Endometrium (tissue), 2 donors: ENCODE measurements at regions not wholly inside any gene's neighbourhood (a gene's known extent, or its start where the extent isn't known, plus 50 kb on each side); places are given as distances from the start of the nearest gene placed in this dataset.

Source experiments
- FAIRE-seq: peaks from 2 replicates; lab custom pipeline; 2012; peaks lifted over from hg19 to GRCh38; lab: Jason Lieb, UNC
- donor health status: control.
- donor health status: control.

GRCh38 chr6:82072121-82072521 lies 175.4 kb downstream of the IBTK start:
- FAIRE-seq: peak; percentile 69

- FAIRE-seq: no peak
Measured at GRCh38 chr6:82068721-82069120, 178.8 kb downstream of the IBTK start.

DNA sequence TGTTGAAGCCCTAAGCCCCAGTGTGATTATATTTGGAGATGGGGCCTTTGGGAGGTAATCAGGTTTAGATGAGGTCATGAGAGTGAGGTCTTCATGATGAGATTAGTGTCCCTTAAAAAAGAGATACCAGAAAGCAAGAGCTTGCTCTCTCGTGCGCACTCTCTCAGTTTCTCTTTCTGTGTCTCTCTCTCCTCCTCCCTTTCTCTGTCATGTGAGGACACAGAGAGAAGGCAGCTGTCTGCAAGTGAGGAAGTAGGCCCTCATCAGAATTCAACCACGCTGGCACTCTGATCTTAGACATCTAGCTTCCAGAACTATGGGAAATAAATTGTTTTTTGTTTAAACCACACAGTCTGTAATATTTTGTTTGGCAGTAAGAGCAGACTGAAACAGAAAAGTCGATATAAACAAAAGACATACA lies 180.5 kb downstream of the IBTK start:
- FAIRE-seq: no peak

DNA sequence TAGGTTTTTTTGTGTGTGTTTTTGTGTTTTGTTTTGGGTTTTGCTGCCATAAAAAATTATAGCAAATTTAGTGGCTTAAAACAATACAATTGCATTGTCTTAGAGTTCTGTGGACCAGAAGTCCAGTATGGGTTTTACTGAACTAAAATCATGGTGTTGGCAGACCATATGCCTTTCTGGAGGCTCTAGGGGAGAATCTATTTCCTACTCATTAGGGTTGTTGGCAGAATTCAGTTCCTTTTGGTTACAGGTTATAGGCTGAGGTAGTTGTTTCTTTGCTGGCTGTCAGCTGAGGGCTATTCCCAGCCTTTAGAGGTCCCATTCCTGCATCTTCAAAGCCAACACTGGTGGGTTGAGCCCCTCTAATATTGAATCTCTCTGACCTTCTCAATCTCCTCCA lies 181.3 kb downstream of the IBTK start:
- no peak for FAIRE-seq

- FAIRE-seq: no peak
Measured at GRCh38 chr6:82063574-82063973, 184.0 kb downstream of the IBTK start.

- FAIRE-seq: no peak
Measured at GRCh38 chr6:82062219-82062618, 185.3 kb downstream of the IBTK start.

DNA sequence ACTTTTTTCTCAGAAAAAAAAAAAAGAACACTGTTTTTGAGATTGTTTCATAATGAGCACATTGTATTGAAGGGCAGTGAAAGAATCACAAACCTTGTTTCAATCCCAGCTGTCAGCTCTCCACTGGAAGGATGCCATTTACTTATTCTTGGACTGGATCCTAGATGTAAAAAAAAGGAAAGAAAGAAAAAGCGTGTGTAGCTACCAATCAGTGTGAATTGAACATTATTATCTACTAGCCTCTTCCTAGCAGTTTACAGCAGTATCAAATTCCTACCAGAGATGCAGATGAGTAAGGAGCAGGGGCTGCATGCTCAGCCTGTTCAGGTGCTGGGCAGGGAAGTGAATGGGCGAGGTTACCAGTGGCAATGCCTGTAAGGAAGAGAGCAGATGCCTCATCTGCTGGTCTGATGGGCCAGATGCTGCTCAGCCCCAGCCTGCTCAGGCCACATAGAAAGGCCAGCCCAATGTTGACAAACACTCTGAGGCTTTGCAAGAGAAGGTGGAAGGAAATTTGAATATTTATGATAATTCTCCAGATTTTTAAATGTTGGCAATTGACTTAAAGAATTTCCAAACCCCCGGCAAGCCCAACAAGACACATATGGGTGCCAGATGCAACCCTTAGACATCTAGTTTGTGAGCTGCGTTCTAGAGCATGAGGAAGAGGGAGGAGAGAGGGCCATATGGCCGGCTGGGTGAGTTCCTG lies 189.5 kb downstream of the IBTK start:
- FAIRE-seq: no peak

GRCh38 chr6:82056567-82056966 lies 191.0 kb downstream of the IBTK start:
- FAIRE-seq: no peak

GRCh38 chr6:82045965-82046756 lies 201.4 kb downstream of the IBTK start:
- no peak for FAIRE-seq

DNA sequence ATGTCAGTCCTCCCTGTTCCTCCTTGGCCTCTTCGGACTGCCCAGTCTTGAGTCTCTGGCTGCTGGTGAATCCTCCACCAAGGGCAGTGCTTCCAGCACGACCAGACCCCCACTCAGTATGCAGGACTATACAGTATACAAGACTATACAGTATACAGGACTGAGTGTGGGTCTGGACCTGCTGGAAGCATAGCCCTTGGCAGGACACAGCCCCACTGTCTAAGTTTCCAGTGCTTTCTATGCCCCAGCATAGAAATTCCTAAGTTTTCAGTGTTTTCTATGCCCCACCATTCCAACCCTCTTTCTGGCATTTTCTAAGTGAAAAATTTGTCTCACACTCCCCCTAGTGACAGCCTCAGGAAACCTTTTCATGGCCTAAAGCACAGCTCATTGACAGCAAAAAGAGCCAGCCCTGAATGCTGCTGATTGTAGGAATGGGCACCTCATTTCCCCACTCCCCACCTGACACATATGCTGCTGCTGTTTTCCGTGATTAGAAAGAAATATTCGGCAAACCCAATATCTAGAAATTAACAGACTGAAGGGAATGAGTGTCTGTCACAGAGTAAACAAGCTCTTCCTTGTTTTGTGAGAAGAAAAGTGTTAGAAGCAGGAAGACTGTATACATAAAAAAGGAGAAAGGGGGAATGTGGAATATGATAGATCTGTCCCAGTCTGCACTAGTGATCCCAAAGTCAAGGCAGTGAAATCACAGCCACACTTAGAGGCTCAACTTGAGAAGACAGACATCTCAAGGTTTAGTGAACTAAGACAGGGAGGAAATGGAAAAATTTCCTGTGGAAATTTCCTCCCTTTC lies 206.9 kb downstream of the IBTK start:
- FAIRE-seq: no peak

DNA sequence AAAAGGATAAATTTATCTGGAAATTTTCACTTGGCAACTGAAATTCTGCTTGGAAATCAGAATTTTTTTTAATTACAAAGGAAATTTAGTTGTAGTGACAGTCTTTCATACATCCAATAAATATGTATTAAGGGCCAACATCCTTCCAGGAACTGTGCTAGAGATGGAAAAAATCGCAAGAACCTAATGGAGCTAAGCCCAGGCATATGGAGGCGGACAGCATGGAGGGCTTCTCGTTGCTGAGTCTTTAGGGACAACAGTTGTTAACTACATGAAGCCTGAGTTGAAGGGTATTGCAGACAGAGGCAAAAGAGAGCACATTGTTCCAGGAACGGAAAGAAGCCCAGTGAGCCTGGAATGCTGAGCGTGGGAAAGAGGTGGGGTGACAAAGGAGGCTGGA lies 208.9 kb downstream of the IBTK start:
- no peak for FAIRE-seq

DNA sequence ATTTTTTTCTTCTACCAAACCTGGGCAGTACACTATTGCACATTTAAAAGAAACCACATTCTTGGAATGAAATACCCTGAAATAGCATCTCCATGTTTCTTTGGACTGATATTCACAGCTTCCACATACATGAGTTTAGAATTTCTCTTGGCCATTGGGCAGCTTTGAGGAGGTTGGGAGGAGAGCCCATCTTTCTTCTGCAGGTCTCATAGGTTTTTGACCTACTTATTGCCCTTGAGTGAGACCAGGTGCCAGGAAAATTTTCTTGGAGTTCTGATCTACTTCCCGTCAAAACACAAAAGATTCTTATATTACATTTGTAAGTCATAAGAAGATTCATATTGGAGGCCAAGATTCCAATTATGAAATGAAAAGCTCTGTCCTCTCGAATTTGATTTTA lies 212.0 kb downstream of the IBTK start:
- FAIRE-seq: no peak

GRCh38 chr6:82033631-82034211 lies 213.8 kb downstream of the IBTK start:
- FAIRE-seq: no peak

GRCh38 chr6:82032444-82032843 lies 215.1 kb downstream of the IBTK start:
- FAIRE-seq: no peak

GRCh38 chr6:82030761-82031503 lies 216.6 kb downstream of the IBTK start:
- no peak for FAIRE-seq

GRCh38 chr6:82030301-82030700 lies 217.2 kb downstream of the IBTK start:
- FAIRE-seq: no peak

GRCh38 chr6:82025271-82025670 lies 222.3 kb downstream of the IBTK start:
- FAIRE-seq: no peak

- no peak for FAIRE-seq
Measured at GRCh38 chr6:82022614-82023129, 224.9 kb downstream of the IBTK start.

DNA sequence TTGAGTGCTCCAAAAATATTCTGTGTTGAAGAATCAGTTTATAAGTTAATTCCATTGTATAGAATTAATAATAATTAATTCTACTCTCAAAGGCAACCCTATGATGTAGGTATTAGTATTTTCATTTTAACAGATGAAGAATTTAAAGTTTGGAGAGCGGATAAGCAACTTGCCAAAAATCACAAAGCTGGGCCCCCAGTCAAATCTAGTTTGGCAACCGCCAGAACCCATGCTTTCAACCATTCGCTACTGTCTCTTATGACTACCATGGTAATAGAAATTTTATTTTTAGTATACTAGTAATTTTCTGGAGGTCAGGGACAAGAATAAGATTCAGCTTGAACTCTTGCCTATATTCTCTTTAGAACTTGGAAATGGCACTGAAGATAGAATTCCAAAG lies 229.8 kb downstream of the IBTK start:
- no peak for FAIRE-seq

GRCh38 chr6:82017288-82017687 lies 230.3 kb downstream of the IBTK start:
- FAIRE-seq: no peak

DNA sequence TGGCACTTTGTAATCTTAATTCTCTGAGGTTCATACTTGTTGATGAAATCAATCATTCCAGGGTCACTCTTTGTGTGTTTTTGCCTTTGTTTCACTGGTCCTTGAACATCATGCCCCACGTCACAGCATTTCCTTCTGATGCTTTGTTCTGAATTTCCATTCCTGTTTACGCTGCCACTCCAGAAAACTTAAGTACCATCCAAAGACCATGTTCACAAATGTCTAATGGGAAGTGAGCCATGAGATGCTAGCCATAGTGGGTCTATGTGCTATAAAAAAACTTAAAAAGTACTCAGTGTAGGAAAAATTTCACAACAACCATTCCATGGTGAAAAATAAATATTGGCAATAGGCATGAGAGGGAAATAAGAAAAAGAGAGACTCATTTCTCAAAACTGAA lies 232.0 kb downstream of the IBTK start:
- no peak for FAIRE-seq

GRCh38 chr6:82015043-82015442 lies 232.5 kb downstream of the IBTK start:
- no peak for FAIRE-seq
